Endodermal cell (in vitro differentiated cells): ENCODE measurements at regions not wholly inside any gene's neighbourhood (a gene's known extent, or its start where the extent isn't known, plus 50 kb on each side); places are given as distances from the start of the nearest gene placed in this dataset.

Experiments
- DNase-seq: peaks from one replicate; pipeline ENCODE4 v3.0.0-alpha.2; 2017
- H3K27ac ChIP-seq: 2 replicates; pipeline ENCODE4 v1.5.1; 2013; ENCODE audit warnings: mild to moderate bottlenecking, low read depth, low read length, moderate library complexity
- H3K27me3 ChIP-seq: 2 replicates; pipeline ENCODE4 v1.6.1; 2013; ENCODE audit warnings: mild to moderate bottlenecking, low read length, moderate library complexity; ENCODE audit not compliant: insufficient read depth, control insufficient read depth, poor library complexity, severe bottlenecking
- H3K36me3 ChIP-seq: 2 replicates; pipeline ENCODE4 v1.7.0; 2013; ENCODE audit warnings: mild to moderate bottlenecking, low read length, moderate library complexity; ENCODE audit not compliant: control insufficient read depth, insufficient read depth
- H3K4me1 ChIP-seq: one replicate; pipeline ENCODE4 v1.7.0; 2013; ENCODE audit warnings: low read length; ENCODE audit not compliant: control insufficient read depth, insufficient read depth
- H3K4me3 ChIP-seq: 2 replicates; pipeline ENCODE4 v1.5.1; 2013; ENCODE audit warnings: mild to moderate bottlenecking, low read length, moderate library complexity
- H3K9ac ChIP-seq: 2 replicates; pipeline ENCODE4 v1.6.1; 2013; ENCODE audit warnings: mild to moderate bottlenecking, low read length, moderate library complexity; ENCODE audit not compliant: poor library complexity, severe bottlenecking; ENCODE audit errors: extremely low read depth
- H3K9me3 ChIP-seq: 2 replicates; pipeline ENCODE4 v1.6.1; 2013; ENCODE audit warnings: mild to moderate bottlenecking, low read length, moderate library complexity; ENCODE audit not compliant: control insufficient read depth
- H3K27ac Mint-ChIP-seq: 2 replicates; pipeline ENCODE4 v1.8.0; 2020; ENCODE audit warnings: mixed read lengths
- H3K27me3 Mint-ChIP-seq: 2 replicates; pipeline ENCODE4 v1.8.0; 2021; ENCODE audit warnings: mild to moderate bottlenecking, mixed read lengths; ENCODE audit not compliant: insufficient read depth
- H3K36me3 Mint-ChIP-seq: 2 replicates; pipeline ENCODE4 v1.8.0; 2020; ENCODE audit warnings: low read depth, mixed read lengths
- H3K4me1 Mint-ChIP-seq: 2 replicates; pipeline ENCODE4 v1.8.0; 2020; ENCODE audit warnings: mixed read lengths
- H3K4me3 Mint-ChIP-seq: 2 replicates; pipeline ENCODE4 v1.8.0; 2020; ENCODE audit warnings: mild to moderate bottlenecking, moderate library complexity, mixed read lengths
- H3K9me3 Mint-ChIP-seq: 2 replicates; pipeline ENCODE4 v1.8.0; 2020; ENCODE audit warnings: mild to moderate bottlenecking, mixed read lengths
- WGBS, 2 experiments: methylation state at CpG; one replicate each; pipeline versions ENCODE4 v1.1.5 to v1.1.7; 2013; ENCODE audit warnings: missing lambda C conversion rate in 2 of 2, mixed read lengths in 1 of 2; ENCODE audit not compliant: insufficient coverage in 1 of 2, insufficient read length in 1 of 2; 5-methylcytosine and 5-hydroxymethylcytosine counted together
- TF ChIP-seq, protein P1 (sequence below): fragments of 200-600 bp; sonication (generic); conservative IDR thresholded peaks from 2 replicates; pipeline ENCODE4 v1.5.0; 2021; ENCODE audit warnings: antibody characterized with exemption, mild to moderate bottlenecking

GRCh38 chr3:55294557-55294956 is 192.5 kb downstream of the WNT5A start:
- TF ChIP-seq, protein P1, sequence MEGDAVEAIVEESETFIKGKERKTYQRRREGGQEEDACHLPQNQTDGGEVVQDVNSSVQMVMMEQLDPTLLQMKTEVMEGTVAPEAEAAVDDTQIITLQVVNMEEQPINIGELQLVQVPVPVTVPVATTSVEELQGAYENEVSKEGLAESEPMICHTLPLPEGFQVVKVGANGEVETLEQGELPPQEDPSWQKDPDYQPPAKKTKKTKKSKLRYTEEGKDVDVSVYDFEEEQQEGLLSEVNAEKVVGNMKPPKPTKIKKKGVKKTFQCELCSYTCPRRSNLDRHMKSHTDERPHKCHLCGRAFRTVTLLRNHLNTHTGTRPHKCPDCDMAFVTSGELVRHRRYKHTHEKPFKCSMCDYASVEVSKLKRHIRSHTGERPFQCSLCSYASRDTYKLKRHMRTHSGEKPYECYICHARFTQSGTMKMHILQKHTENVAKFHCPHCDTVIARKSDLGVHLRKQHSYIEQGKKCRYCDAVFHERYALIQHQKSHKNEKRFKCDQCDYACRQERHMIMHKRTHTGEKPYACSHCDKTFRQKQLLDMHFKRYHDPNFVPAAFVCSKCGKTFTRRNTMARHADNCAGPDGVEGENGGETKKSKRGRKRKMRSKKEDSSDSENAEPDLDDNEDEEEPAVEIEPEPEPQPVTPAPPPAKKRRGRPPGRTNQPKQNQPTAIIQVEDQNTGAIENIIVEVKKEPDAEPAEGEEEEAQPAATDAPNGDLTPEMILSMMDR, result no peak
- Histone ChIP-seq H3K27me3 (no peaks in the 10 kb centered on the region), H3K9me3 (no peaks in the 10 kb centered on the region), H3K4me3 (no peak overlapping the region), H3K4me1 (no peaks in the 10 kb centered on the region), H3K9ac (no peak overlapping the region), H3K27ac (no peak overlapping the region), H3K36me3 (no peaks in the 10 kb centered on the region)
- H3K4me3 Mint-ChIP-seq, result no peak overlapping the region
- 92 to 100% methylated on average over 2 of the region's 2 CpGs for WGBS, 2 experiments
- H3K36me3 Mint-ChIP-seq, result no peaks in the 10 kb centered on the region
- peaks cover 5% of the 10 kb centered on the region for H3K4me1 Mint-ChIP-seq
- no peaks in the 10 kb centered on the region for H3K27me3 Mint-ChIP-seq
- H3K27ac Mint-ChIP-seq, result no peak overlapping the region
- H3K9me3 Mint-ChIP-seq, result no peaks in the 10 kb centered on the region
- DNase-seq, result no peak

GRCh38 chr3:55292360-55292759 is 194.7 kb downstream of the WNT5A start:
- no peak overlapping the region for H3K4me3 ChIP-seq
- H3K36me3 ChIP-seq, result no peaks in the 10 kb centered on the region
- Mint-ChIP-seq H3K4me1 (peaks cover 5% of the 10 kb centered on the region), H3K4me3 (no peak overlapping the region), H3K27me3 (no peaks in the 10 kb centered on the region), H3K27ac (no peak overlapping the region), H3K36me3 (no peaks in the 10 kb centered on the region), H3K9me3 (no peaks in the 10 kb centered on the region)
- H3K4me1 ChIP-seq, result no peaks in the 10 kb centered on the region
- 25 to 53% methylated on average over 3 to 9 of the region's 9 CpGs for WGBS, 2 experiments
- peak; percentile 68 for DNase-seq
- H3K27me3 ChIP-seq, result no peaks in the 10 kb centered on the region
- no peaks in the 10 kb centered on the region for H3K9me3 ChIP-seq
- H3K9ac ChIP-seq, result no peak overlapping the region
- H3K27ac ChIP-seq, result no peak overlapping the region
- TF ChIP-seq, protein P1, result no peak

- no peak overlapping the region for H3K4me3 Mint-ChIP-seq
- no peaks in the 10 kb centered on the region for H3K4me1 ChIP-seq
- no peak overlapping the region for H3K27ac Mint-ChIP-seq
These were observed 198.4 kb downstream of the WNT5A start for GRCh38 chr3:55288657-55289056.

More at GRCh38 chr3:55288657-55289056, 198.4 kb downstream of the WNT5A start:
- H3K36me3 Mint-ChIP-seq, result no peaks in the 10 kb centered on the region
- DNase-seq, result no peak
- Histone ChIP-seq H3K27me3 (no peaks in the 10 kb centered on the region), H3K36me3 (no peaks in the 10 kb centered on the region), H3K4me3 (no peak overlapping the region), H3K9ac (no peak overlapping the region), H3K27ac (no peak overlapping the region), H3K9me3 (no peaks in the 10 kb centered on the region)
- H3K9me3 Mint-ChIP-seq, result no peaks in the 10 kb centered on the region
- TF ChIP-seq, protein P1, result no peak
- H3K4me1 Mint-ChIP-seq, result peaks cover 5% of the 10 kb centered on the region
- H3K27me3 Mint-ChIP-seq, result no peaks in the 10 kb centered on the region
